HG03520 (cell line): ENCODE measurements at regions not wholly inside any gene's neighbourhood (a gene's known extent, or its start where the extent isn't known, plus 50 kb on each side); places are given as distances from the start of the nearest gene placed in this dataset.
A peak's percentile ranks its signal among the peaks of the same experiment; 100 is the strongest.

Source experiments
- ATAC-seq: cut with Tn5 transposase; IDR thresholded peaks from one replicate; pipeline ENCODE4 v1.9.1; 2021; ENCODE audit warnings: mild to moderate bottlenecking, moderate library complexity; ENCODE audit not compliant: unreplicated experiment

DNA sequence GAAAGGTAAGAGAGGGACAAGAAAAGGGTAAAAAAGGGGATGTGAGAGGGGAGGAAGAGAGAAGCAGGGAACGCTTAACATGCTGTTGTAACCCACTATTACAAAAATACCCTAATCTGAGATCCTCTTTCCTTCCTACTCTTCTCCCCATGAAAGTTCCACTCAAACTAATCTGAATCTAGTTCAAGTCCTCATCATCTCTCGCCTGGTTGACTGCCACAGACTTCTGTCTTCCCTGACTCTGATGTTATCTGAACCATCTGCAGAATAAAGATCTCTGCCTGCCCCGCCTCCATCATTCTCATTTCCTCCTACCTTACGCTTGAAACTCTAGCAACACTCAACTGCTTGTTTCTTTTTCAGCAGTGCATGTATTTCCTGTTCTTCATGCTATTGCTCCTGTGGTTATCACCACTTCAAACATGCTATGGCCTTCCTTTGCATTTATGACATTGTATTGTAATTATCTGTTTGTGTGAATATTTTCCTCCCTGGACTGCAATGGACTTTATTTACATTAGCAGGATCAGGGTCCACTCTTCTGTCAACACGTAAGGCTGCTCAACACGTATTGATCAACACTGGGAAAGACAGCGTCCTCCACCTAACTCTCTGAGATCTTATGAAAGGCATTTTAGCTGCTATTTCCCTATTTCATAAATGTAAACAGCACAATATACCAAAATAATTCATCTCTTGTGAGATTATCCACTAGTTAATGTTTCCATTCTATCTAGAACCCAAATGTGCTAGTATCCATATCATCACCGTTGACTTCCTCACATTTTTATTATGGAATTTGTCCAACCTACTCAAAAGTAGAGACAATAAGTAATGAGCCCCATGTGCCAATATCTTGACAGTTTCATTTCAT lies 215.5 kb upstream of the USP25 start:
- peak; percentile 98 for ATAC-seq

DNA sequence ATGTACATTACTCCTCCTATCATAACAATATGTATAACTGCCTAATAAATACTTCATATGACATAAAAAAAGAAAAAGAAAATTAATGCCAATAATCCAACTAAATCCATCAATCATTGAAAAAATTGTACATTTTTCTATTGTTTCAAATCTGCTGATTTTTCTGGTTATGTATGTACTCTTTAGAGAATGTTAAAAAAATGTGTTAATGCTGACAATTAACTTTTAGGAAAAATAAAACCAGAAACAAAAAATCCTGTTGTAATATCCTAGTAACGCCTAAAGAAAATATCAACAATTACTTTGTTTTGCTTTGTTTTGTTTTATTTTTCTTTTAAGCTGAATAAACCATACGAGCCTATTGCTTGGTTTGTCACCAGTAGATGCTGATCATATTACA lies 213.9 kb upstream of the USP25 start:
- ATAC-seq = no peak

GRCh38 chr21:15517394-15517793 lies 212.4 kb upstream of the USP25 start:
- ATAC-seq = no peak

GRCh38 chr21:15520811-15521643 lies 208.8 kb upstream of the USP25 start:
- no peak for ATAC-seq

- no peak for ATAC-seq
Measured at GRCh38 chr21:15521644-15522001, 208.2 kb upstream of the USP25 start.

GRCh38 chr21:15522148-15522547 lies 207.6 kb upstream of the USP25 start:
- no peak for ATAC-seq

DNA sequence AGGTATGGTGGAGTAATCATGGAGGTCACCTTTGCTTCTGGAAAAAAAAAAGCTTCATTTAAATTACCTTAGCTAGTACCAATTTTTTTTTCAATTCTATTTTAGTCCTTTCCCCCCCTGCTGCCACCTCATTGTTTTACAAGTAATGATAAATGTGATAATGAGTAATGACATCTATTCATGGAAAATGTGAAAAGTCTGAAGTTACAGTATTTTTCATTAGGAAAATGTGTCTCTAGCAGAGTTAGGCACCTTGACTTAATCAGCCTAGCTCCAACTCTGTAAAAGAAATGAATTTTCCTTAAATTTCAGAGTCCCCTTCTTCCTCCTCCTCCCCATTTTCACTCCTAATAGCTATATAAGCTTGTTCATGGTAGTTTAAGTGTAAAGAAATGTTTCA lies 204.9 kb upstream of the USP25 start:
- no peak for ATAC-seq

DNA sequence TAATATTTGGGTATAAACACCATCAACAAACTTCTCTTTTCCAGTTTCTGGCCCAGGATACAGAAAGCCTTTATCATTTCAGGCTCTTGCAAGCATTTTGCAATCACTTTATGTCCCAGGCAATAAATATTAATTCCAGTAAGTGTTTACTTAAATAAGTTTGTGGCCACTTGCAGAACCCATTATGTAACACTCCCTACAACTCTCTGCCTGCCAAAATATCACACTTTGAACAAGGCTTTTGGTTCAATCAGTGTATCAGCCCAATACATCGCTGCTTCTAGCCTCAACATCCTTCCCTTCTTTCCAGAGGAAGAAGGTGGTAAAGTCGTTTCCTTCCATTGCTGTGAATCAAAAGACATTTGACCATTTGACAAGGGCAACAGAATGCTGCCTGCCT lies 203.0 kb upstream of the USP25 start:
- no peak for ATAC-seq

DNA sequence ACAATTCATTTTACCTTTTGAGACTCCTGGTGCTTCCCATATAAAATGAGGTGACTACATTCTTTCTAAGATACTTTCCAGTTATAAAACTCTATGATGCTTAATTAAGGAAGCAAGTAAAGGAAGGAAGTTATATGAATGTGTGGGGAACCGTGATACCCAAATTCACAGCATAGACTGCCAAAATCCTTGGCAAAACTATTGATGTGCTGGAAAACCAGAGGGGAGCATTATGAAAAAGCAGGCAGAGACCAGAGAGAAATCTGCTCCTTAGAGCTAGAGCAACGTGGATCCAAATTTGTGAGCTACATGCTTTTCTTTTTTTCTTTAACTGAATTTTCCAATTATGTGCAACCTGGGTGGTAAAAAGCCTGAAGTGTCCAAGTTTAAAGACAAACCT lies 201.4 kb upstream of the USP25 start:
- no peak for ATAC-seq

GRCh38 chr21:15531986-15532385 lies 197.8 kb upstream of the USP25 start:
- no peak for ATAC-seq

- no peak for ATAC-seq
Measured at GRCh38 chr21:15533618-15534017, 196.2 kb upstream of the USP25 start.

DNA sequence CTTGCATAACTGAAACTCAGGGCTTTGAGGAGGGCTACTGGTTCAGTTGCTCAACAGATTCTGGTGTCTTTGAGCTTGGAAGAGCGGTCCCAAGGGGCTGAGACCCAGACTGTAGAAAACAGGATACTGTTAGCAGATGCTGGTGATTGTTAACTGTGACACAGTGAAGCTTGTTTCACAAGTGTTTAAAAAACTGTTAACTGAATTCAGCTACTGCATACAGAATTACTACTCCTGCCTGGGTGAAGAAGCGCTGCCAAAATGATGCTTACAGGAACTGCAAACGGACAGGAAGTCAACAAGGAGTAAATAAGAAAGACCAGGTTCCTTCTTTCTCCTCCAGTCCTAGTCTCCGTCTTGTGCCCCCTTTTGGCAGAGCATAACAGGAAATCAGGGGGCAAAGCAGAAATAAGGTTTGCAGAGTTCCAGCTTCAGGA lies 195.3 kb upstream of the USP25 start:
- ATAC-seq = no peak

GRCh38 chr21:15539376-15539775 lies 190.4 kb upstream of the USP25 start:
- ATAC-seq = no peak

DNA sequence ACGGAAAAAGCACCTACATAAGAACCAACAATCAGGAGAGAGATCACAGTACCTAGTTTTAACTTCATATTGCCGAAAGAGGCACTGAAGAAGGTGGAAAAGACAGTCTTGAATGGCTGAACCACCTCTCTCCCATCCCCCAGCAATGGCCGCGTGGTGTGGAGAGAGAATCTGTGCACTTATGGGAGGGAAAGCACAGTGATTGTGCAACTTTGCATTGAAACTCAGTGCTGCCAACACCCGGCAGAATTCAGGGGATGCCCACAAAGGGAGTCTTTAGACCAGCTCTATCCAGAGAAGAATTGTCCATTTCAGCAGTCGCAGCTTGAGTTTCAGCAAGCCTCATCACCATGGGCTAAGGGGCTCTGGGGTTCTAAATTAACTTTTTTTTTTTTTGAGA lies 186.3 kb upstream of the USP25 start:
- no peak for ATAC-seq

DNA sequence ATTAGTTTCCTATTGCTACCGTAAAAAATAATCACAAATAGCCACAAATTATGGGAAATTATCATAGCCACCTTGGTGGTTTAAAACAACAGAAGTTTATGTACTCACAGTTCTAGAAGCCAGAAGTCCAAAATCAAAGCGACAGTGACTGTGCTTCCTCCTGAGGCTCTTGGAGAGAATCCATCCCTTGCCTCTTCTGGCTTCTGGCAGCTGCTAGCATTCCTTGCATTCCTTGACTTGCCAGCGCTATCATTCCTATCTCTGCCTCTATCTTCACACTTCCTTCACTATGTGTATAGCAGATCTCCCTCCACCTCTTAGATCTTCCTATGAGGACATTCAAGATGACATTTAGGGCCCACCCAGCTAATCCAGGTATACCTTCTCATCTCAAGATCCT lies 180.1 kb upstream of the USP25 start:
- ATAC-seq = no peak

GRCh38 chr21:15552914-15553494 lies 176.8 kb upstream of the USP25 start:
- ATAC-seq = no peak

DNA sequence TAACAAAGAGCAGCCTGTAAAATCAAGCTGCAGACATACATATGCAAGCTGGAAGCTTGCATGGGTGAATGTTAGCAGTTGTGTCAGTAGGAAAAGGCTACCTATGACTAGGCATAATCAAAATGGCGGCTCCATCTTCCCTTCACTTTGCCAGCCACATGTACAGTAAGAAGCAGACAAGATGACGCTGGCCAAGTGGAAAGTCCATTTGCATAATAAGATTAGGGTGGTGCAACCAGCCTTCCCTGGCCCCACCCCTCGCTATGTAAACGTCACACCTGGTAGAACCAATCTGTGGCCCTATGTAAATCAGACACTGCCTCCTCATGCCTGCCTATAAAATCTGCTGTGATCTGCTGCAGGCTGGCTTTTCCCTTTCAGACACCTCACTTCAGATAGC lies 171.9 kb upstream of the USP25 start:
- no peak for ATAC-seq

DNA sequence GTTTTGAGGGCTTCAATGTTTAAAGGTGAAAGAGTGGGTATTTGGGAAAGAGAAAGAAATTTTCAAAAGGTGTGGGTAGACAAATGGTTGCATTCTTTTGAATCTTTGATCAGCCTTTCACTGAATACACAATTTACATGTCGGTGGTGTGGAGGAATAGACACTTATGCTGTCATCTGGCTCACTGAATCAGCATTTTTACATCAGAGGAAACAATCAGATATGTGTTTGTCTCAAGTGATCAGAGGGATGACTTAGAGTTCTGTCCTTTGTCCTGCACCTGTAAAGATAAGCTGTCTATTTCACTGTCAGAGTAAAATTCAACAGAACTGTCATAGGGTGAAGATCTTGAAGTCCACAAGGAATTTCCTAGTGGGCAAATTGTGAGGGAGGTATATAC lies 170.9 kb upstream of the USP25 start:
- no peak for ATAC-seq

- ATAC-seq = no peak
Measured at GRCh38 chr21:15559660-15560059, 170.1 kb upstream of the USP25 start.

DNA sequence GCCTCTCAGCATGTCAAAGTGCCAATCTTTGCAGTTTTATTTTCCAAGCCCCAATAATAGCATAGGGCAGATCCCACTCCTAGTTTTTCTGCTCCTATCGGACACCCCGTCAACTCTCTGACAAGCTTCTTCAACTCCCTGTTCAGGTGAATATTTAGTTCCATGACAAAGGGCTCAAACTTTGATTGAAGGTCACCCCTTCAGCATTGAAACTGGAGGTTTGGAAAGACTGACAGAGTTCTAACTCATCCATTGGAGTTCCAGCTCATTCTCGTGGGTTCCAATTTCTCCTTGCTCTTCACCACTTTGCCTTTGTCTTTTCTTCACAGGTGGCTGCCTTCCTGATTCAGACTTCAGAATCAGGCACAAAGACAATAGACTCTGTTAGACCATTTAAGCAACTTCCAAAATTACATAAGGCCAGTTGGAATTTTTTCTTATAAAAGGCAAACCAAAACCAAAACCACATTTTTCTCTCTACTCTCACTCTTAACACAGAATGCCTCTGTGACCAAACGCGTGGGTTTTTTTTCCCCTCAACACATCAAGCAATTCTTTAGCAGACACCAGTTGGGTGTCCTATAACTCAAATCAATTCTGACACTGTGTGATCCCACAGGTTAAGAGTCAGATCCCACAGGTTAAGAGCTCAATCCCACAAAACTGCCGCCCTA lies 169.3 kb upstream of the USP25 start:
- no peak for ATAC-seq

- ATAC-seq = no peak
Measured at GRCh38 chr21:15562748-15563147, 167.0 kb upstream of the USP25 start.
